Left ventricle myocardium inferior (tissue), 1 donor: ENCODE measurements at regions not wholly inside any gene's neighbourhood (a gene's known extent, or its start where the extent isn't known, plus 50 kb on each side); places are given as distances from the start of the nearest gene placed in this dataset.

ENCODE experiments used
- DNase-seq: peaks from one replicate; pipeline ENCODE4 v3.0.0-alpha.2; 2020
- H3K27ac ChIP-seq: fragments of 200-600 bp; replicated peaks from 2 replicates; pipeline ENCODE4 v1.8.0; 2021
- H3K27me3 ChIP-seq: fragments of 200-600 bp; 2 replicates; pipeline ENCODE4 v1.8.0; 2021; ENCODE audit warnings: low read depth
- H3K36me3 ChIP-seq: fragments of 200-600 bp; 2 replicates; pipeline ENCODE4 v1.8.0; 2021
- H3K4me1 ChIP-seq: fragments of 200-600 bp; 2 replicates; pipeline ENCODE4 v1.8.0; 2021
- H3K4me3 ChIP-seq: fragments of 200-600 bp; 2 replicates; pipeline ENCODE4 v1.8.0; 2021; ENCODE audit warnings: mild to moderate bottlenecking, moderate library complexity
- H3K9me3 ChIP-seq: fragments of 200-600 bp; replicated peaks from 2 replicates; pipeline ENCODE4 v1.8.0; 2021
- intact Hi-C: fragments of 100-400 bp; cut with micrococcal nuclease; formaldehyde crosslinking; loops from one replicate; pipeline ENCODE4 v1.11.0; 2022
- TF ChIP-seq, protein P1 (sequence below): fragments of 200-600 bp; IDR thresholded peaks from 2 replicates; pipeline ENCODE4 v1.8.0; 2021; ENCODE audit warnings: antibody characterized with exemption, mild to moderate bottlenecking, borderline replicate concordance
- donor health status: DM: no; HTN: yes; CAD: no; lungs with severe emphysema.

DNA sequence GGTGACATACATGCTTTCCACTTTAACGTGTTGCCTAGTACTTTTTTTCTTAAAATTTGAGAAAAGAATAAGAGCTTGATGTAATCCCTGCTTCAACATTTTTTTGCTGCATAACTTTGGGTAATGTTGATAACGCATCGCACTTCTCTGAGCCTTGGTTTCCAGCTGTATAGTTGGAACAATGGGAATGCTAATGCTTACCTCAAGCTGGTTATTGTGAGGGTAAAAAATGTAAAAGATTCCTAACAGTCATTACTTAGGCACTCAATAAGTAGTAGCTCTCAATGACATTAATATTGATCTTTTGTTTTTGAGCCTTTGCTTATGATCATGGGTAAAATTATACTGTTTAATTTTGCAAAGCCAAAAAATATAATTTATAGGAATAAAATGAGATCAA, 683.3 kb upstream of the CXADR start:
- H3K4me3 ChIP-seq: no peak overlapping the region
- intact Hi-C loops: no loop called here
- no peaks in the 10 kb centered on the region for H3K9me3 ChIP-seq
- no peak for DNase-seq
- no peak overlapping the region for H3K27ac ChIP-seq
- no peaks in the 10 kb centered on the region for H3K36me3 ChIP-seq
- H3K4me1 ChIP-seq: no peaks in the 10 kb centered on the region
- TF ChIP-seq, protein P1, sequence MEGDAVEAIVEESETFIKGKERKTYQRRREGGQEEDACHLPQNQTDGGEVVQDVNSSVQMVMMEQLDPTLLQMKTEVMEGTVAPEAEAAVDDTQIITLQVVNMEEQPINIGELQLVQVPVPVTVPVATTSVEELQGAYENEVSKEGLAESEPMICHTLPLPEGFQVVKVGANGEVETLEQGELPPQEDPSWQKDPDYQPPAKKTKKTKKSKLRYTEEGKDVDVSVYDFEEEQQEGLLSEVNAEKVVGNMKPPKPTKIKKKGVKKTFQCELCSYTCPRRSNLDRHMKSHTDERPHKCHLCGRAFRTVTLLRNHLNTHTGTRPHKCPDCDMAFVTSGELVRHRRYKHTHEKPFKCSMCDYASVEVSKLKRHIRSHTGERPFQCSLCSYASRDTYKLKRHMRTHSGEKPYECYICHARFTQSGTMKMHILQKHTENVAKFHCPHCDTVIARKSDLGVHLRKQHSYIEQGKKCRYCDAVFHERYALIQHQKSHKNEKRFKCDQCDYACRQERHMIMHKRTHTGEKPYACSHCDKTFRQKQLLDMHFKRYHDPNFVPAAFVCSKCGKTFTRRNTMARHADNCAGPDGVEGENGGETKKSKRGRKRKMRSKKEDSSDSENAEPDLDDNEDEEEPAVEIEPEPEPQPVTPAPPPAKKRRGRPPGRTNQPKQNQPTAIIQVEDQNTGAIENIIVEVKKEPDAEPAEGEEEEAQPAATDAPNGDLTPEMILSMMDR: no peak
- H3K27me3 ChIP-seq: no peaks in the 10 kb centered on the region

- no peak overlapping the region for H3K27ac ChIP-seq
- no peak overlapping the region for H3K4me3 ChIP-seq
- H3K4me1 ChIP-seq: no peaks in the 10 kb centered on the region
- intact Hi-C loops: no loop called here
- no peaks in the 10 kb centered on the region for H3K27me3 ChIP-seq
- H3K9me3 ChIP-seq: no peaks in the 10 kb centered on the region
- TF ChIP-seq, protein P1: no peak
- no peak for DNase-seq
- no peaks in the 10 kb centered on the region for H3K36me3 ChIP-seq
Observed at GRCh38 chr21:16832791-16833190, 680.1 kb upstream of the CXADR start.

DNA sequence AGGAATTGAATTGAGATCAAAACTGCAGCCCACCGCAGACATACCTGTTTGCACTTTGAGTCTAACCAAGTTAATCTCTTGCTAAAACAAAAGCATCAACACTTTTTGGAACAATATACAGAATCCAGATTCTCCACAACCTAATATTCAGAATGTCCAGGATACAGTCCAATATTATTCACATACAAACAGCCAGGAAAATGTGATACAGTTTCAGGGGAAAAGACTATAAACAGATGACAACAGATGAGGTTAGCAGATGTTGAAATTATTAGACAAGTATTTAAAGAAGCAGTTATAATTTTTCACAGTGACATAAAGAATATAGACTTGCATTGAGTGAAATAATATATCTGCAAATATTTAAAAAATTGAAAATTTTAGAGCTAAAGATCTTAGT, 678.1 kb upstream of the CXADR start:
- peaks cover 6% of the 10 kb centered on the region for H3K4me1 ChIP-seq
- DNase-seq: no peak
- H3K27ac ChIP-seq: no peak overlapping the region
- TF ChIP-seq, protein P1: no peak
- no peaks in the 10 kb centered on the region for H3K36me3 ChIP-seq
- H3K9me3 ChIP-seq: no peaks in the 10 kb centered on the region
- H3K27me3 ChIP-seq: no peaks in the 10 kb centered on the region
- H3K4me3 ChIP-seq: no peak overlapping the region
- intact Hi-C loops: no loop called here

GRCh38 chr21:16837321-16837720, 675.5 kb upstream of the CXADR start:
- TF ChIP-seq, protein P1: no peak
- Histone ChIP-seq H3K27me3 (no peaks in the 10 kb centered on the region), H3K4me1 (peaks cover 9% of the 10 kb centered on the region), H3K27ac (no peak overlapping the region), H3K9me3 (no peaks in the 10 kb centered on the region), H3K36me3 (no peaks in the 10 kb centered on the region), H3K4me3 (no peak overlapping the region)
- intact Hi-C loops: no loop called here
- DNase-seq: no peak

DNA sequence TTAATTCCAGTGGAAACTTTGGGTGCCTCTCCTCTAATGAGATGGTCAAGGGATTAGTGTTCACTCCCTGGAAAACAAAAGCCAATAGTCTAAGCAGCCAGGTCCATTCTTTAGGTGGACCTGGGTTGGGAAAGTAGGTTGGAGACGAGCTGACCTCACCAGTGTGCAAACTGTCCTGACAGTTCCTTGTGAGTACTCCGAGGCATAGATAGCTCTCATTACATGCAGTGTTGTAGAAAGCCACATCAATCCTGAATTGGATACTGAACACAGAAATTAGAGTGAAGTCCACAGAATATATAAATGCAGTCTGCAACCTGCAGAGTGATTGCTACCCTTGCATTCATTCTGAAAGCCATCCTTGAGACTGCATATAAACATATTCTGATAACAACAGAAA, 675.1 kb upstream of the CXADR start:
- intact Hi-C loops: no loop called here
- Histone ChIP-seq H3K9me3 (no peaks in the 10 kb centered on the region), H3K27ac (peak overlapping the region; percentile 3), H3K36me3 (no peaks in the 10 kb centered on the region), H3K4me3 (no peak overlapping the region), H3K4me1 (peaks cover 9% of the 10 kb centered on the region), H3K27me3 (no peaks in the 10 kb centered on the region)
- TF ChIP-seq, protein P1: no peak
- DNase-seq: no peak

- no peak for DNase-seq
- H3K27ac ChIP-seq: peak overlapping the region; percentile 3
- intact Hi-C loops: no loop called here
Observed at GRCh38 chr21:16838331-16838730, 674.5 kb upstream of the CXADR start.

More at GRCh38 chr21:16838331-16838730, 674.5 kb upstream of the CXADR start:
- Histone ChIP-seq H3K27me3 (no peaks in the 10 kb centered on the region), H3K4me1 (peaks cover 9% of the 10 kb centered on the region), H3K36me3 (no peaks in the 10 kb centered on the region), H3K9me3 (no peaks in the 10 kb centered on the region), H3K4me3 (no peak overlapping the region)
- TF ChIP-seq, protein P1: no peak
